GM19397 (cell line): ENCODE measurements at regions not wholly inside any gene's neighbourhood (a gene's known extent, or its start where the extent isn't known, plus 50 kb on each side); places are given as distances from the start of the nearest gene placed in this dataset.
"Not testable (repeated sequence)": the region's sequence is repeated elsewhere in the genome, so short reads cannot be mapped to it uniquely, and the experiment has no call there.

Source experiments
- ATAC-seq: cut with Tn5 transposase; IDR thresholded peaks from one replicate; pipeline ENCODE4 v1.9.1; 2021; ENCODE audit warnings: mild to moderate bottlenecking, moderate library complexity; ENCODE audit not compliant: unreplicated experiment

GRCh38 chr5:29024052-29024451, 1985.7 kb upstream of the CDH9 start:
- no peak for ATAC-seq

GRCh38 chr5:29023541-29023940, 1985.2 kb upstream of the CDH9 start:
- no peak for ATAC-seq

- ATAC-seq = no peak
These were observed 1979.1 kb upstream of the CDH9 start for GRCh38 chr5:29017501-29017900.

GRCh38 chr5:29016067-29016466, 1977.7 kb upstream of the CDH9 start:
- no peak for ATAC-seq

- ATAC-seq = no peak
These were observed 1977.1 kb upstream of the CDH9 start for GRCh38 chr5:29015523-29015922.

- no peak for ATAC-seq
These were observed 1967.0 kb upstream of the CDH9 start for GRCh38 chr5:29005386-29005785.

GRCh38 chr5:29002481-29002880, 1964.1 kb upstream of the CDH9 start:
- no peak for ATAC-seq

GRCh38 chr5:29001666-29002065, 1963.3 kb upstream of the CDH9 start:
- no peak for ATAC-seq

GRCh38 chr5:28984639-28985038, 1946.3 kb upstream of the CDH9 start:
- no peak for ATAC-seq

GRCh38 chr5:28975508-28975907, 1937.1 kb upstream of the CDH9 start:
- ATAC-seq = no peak

GRCh38 chr5:28967848-28968247, 1929.5 kb upstream of the CDH9 start:
- ATAC-seq = no peak

GRCh38 chr5:28961816-28962215, 1923.4 kb upstream of the CDH9 start:
- no peak for ATAC-seq

GRCh38 chr5:28958581-28958980, 1920.2 kb upstream of the CDH9 start:
- no peak for ATAC-seq

GRCh38 chr5:28957450-28957849, 1919.1 kb upstream of the CDH9 start:
- no peak for ATAC-seq

- no peak for ATAC-seq
These were observed 1915.7 kb upstream of the CDH9 start for GRCh38 chr5:28954074-28954473.

- ATAC-seq = no peak
These were observed 1909.5 kb upstream of the CDH9 start for GRCh38 chr5:28947865-28948264.

- no peak for ATAC-seq
These were observed 1907.5 kb upstream of the CDH9 start for GRCh38 chr5:28945859-28946258.

- ATAC-seq = not testable (repeated sequence)
These were observed 1891.0 kb upstream of the CDH9 start for GRCh38 chr5:28929366-28929765.

- ATAC-seq = not testable (repeated sequence)
These were observed 1890.0 kb upstream of the CDH9 start for GRCh38 chr5:28928327-28928790.

- no peak for ATAC-seq
These were observed 1889.4 kb upstream of the CDH9 start for GRCh38 chr5:28927559-28928326.

- no peak for ATAC-seq
These were observed 1888.0 kb upstream of the CDH9 start for GRCh38 chr5:28926422-28926821.

GRCh38 chr5:28917631-28918030, 1879.2 kb upstream of the CDH9 start:
- no peak for ATAC-seq

- no peak for ATAC-seq
These were observed 1875.9 kb upstream of the CDH9 start for GRCh38 chr5:28914297-28914696.
